IMR-90 (cell line): ENCODE measurements at regions not wholly inside any gene's neighbourhood (a gene's known extent, or its start where the extent isn't known, plus 50 kb on each side); places are given as distances from the start of the nearest gene placed in this dataset.

Source experiments
- ATAC-seq: fragments of 200-7000 bp; cut with Tn5 transposase; 2 replicates; pipeline ENCODE4 v1.9.1; 2020; ENCODE audit warnings: low read depth, mild to moderate bottlenecking, moderate library complexity
- BruUV-seq: library from RNA; stranded (reverse); fragments of 400-500 nt; replicated peaks from 2 replicates; lab custom pipeline; 2021; lab: Mats Ljungman, UMichigan
- CTCF ChIA-PET: fragments of 300-600 bp; formaldehyde crosslinking; extraction: SDS; loops from one replicate; lab custom pipeline; 2021; ENCODE audit warnings: antibody characterized with exemption; lab: Yijun Ruan, JAX
- POLR2A ChIA-PET: fragments of 300-600 bp; sonication (Branson Sonifier 250); formaldehyde crosslinking; loops from one replicate; lab custom pipeline; 2022; ENCODE audit warnings: antibody characterized with exemption; ENCODE audit not compliant: unreplicated experiment; lab: Charles Lee
- DNase-seq: peaks from one replicate; pipeline ENCODE4 v3.0.0; 2013
- H2AFZ ChIP-seq: replicated peaks from 2 replicates; pipeline ENCODE3; 2013; ENCODE audit warnings: low read length, mild to moderate bottlenecking; ENCODE audit not compliant: poor library complexity
- H2AK5ac ChIP-seq: 2 replicates; pipeline ENCODE4 v1.6.1; 2013; ENCODE audit warnings: low read depth, low read length, inconsistent platforms
- H2AK9ac ChIP-seq: replicated peaks from 2 replicates; pipeline ENCODE3; 2013; ENCODE audit warnings: mild to moderate bottlenecking, low read depth, low read length, moderate library complexity; ENCODE audit not compliant: poor library complexity
- H2BK120ac ChIP-seq: 2 replicates; pipeline ENCODE4 v1.6.1; 2013; ENCODE audit warnings: low read depth, low read length, inconsistent platforms
- H2BK15ac ChIP-seq: 3 replicates; pipeline ENCODE4 v1.6.1; 2013; ENCODE audit warnings: low read depth, low read length, inconsistent platforms
- H2BK20ac ChIP-seq: 2 replicates; pipeline ENCODE4 v1.6.1; 2013; ENCODE audit warnings: low read depth, mild to moderate bottlenecking, inconsistent platforms, low read length, moderate library complexity
- H2BK5ac ChIP-seq: 2 replicates; pipeline ENCODE4 v1.6.1; 2013; ENCODE audit warnings: mild to moderate bottlenecking, low read depth, low read length, inconsistent platforms; ENCODE audit not compliant: poor library complexity, severe bottlenecking
- H3K14ac ChIP-seq: replicated peaks from 2 replicates; pipeline ENCODE4 v1.6.1; 2013; ENCODE audit warnings: low read depth, low read length, inconsistent platforms
- H3K18ac ChIP-seq: 2 replicates; pipeline ENCODE4 v1.6.1; 2013; ENCODE audit warnings: low read depth, low read length, control low read depth
- H3K23ac ChIP-seq: 2 replicates; pipeline ENCODE4 v1.6.1; 2013; ENCODE audit warnings: low read depth, low read length, inconsistent platforms
- H3K27ac ChIP-seq: 2 replicates; pipeline ENCODE4 v1.5.1; 2013; ENCODE audit warnings: mild to moderate bottlenecking, control low read depth, low read length; ENCODE audit not compliant: insufficient read depth
- H3K27me3 ChIP-seq: 2 replicates; pipeline ENCODE4 v1.6.1; 2013; ENCODE audit warnings: low read length; ENCODE audit not compliant: control insufficient read depth, insufficient read depth
- H3K36me3 ChIP-seq: 2 replicates; pipeline ENCODE4 v1.6.1; 2013; ENCODE audit warnings: low read length, mixed read lengths; ENCODE audit not compliant: control insufficient read depth, insufficient read depth
- H3K4ac ChIP-seq: 2 replicates; pipeline ENCODE4 v1.6.1; 2013; ENCODE audit warnings: low read depth, low read length, inconsistent platforms
- H3K4me1 ChIP-seq: 2 replicates; pipeline ENCODE4 v1.6.1; 2013; ENCODE audit warnings: low read length, mixed read lengths; ENCODE audit not compliant: control insufficient read depth, insufficient read depth
- H3K4me2 ChIP-seq: 2 replicates; pipeline ENCODE4 v1.6.1; 2013; ENCODE audit warnings: low read depth, mild to moderate bottlenecking, control low read depth, low read length, moderate library complexity
- H3K4me3 ChIP-seq: 2 replicates; pipeline ENCODE4 v1.5.1; 2013; ENCODE audit warnings: low read depth, mild to moderate bottlenecking, control low read depth, low read length, moderate library complexity; ENCODE audit not compliant: insufficient read depth
- H3K56ac ChIP-seq: 2 replicates; pipeline ENCODE4 v1.6.1; 2013; ENCODE audit warnings: low read length, inconsistent platforms; ENCODE audit not compliant: insufficient read depth; ENCODE audit errors: extremely low read depth
- H3K79me1 ChIP-seq, 2 experiments: 2 replicates each; pipeline ENCODE4 v1.6.1; 2013; ENCODE audit warnings: low read length in 2 of 2, inconsistent platforms in 1 of 2, low read depth in 1 of 2
- H3K9ac ChIP-seq: 2 replicates; pipeline ENCODE4 v1.6.1; 2013; ENCODE audit warnings: low read depth, low read length, control low read depth
- H3K9me1 ChIP-seq: 2 replicates; pipeline ENCODE4 v1.6.1; 2013; ENCODE audit warnings: low read length, inconsistent platforms; ENCODE audit not compliant: insufficient read depth
- H3K9me3 ChIP-seq: 2 replicates; pipeline ENCODE4 v1.6.1; 2013; ENCODE audit warnings: low read length; ENCODE audit not compliant: control insufficient read depth, insufficient read depth
- H4K20me1 ChIP-seq: 2 replicates; pipeline ENCODE4 v1.6.1; 2013; ENCODE audit warnings: low read length, inconsistent platforms; ENCODE audit not compliant: insufficient read depth
- H4K5ac ChIP-seq: 2 replicates; pipeline ENCODE4 v1.6.1; 2013; ENCODE audit warnings: mild to moderate bottlenecking, low read depth, low read length, control low read depth
- H4K8ac ChIP-seq, 2 experiments: 2 replicates each; pipeline ENCODE4 v1.6.1; 2013; ENCODE audit warnings: low read depth in 2 of 2, low read length in 2 of 2, control low read depth in 1 of 2, inconsistent platforms in 1 of 2
- H4K91ac ChIP-seq: 2 replicates; pipeline ENCODE4 v1.6.1; 2013; ENCODE audit warnings: low read depth, low read length, inconsistent platforms; ENCODE audit not compliant: insufficient read depth
- ELK1 ChIP-seq: fragments of 150-350 bp; IDR thresholded peaks from 2 replicates; pipeline ENCODE4 v1.6.1; 2016; ENCODE audit warnings: low read depth, mild to moderate bottlenecking, low read length, moderate library complexity, borderline replicate concordance
- FOS ChIP-seq: fragments of 150-350 bp; IDR thresholded peaks from 2 replicates; pipeline ENCODE4 v1.6.1; 2016; ENCODE audit warnings: low read depth, low read length
- WGBS, 2 experiments: methylation state at CpG; one replicate each; pipeline versions ENCODE4 v1.1.5 to v1.1.7; 2013; ENCODE audit warnings: missing lambda C conversion rate in 2 of 2; ENCODE audit not compliant: insufficient read length in 1 of 2; ENCODE audit errors: extremely low coverage in 2 of 2; 5-methylcytosine and 5-hydroxymethylcytosine counted together
- dilution Hi-C: fragments of 300-500 bp; cut with HindIII; formaldehyde crosslinking; loops from one replicate; pipeline ENCODE4 v1.14.3; 2018; ENCODE audit warnings: low sequenced_read_pairs; ENCODE audit not compliant: unreplicated experiment
- in situ Hi-C: fragments of 300-500 bp; cut with MboI; formaldehyde crosslinking; loops from 3 replicates; pipeline ENCODE4 v1.14.3; 2019; ENCODE audit warnings: low sequenced_read_pairs, inconsistent platforms, mixed read lengths
- intact Hi-C: fragments of 100-400 bp; cut with micrococcal nuclease; formaldehyde crosslinking; loops from 2 replicates; pipeline ENCODE4 v1.10.0; 2022

- H4K5ac ChIP-seq = no peak overlapping the region
- no peak overlapping the region for H2BK20ac ChIP-seq
- no peak for TF ChIP-seq ELK1
- no peak for TF ChIP-seq FOS
- no peak overlapping the region for H3K4me2 ChIP-seq
- CTCF ChIA-PET = no interaction called here
- H3K9ac ChIP-seq = no peak overlapping the region
- H3K4ac ChIP-seq = no peak overlapping the region
- H2BK5ac ChIP-seq = no peak overlapping the region
- POLR2A ChIA-PET = no interaction called here
- no peak overlapping the region for H2AK9ac ChIP-seq
- dilution Hi-C loops (no loop called here), in situ Hi-C loops (no loop called here), intact Hi-C loops (no loop called here)
- WGBS, 2 experiments = no CpG with 5 or more reads among the region's 3 CpGs
- H4K8ac ChIP-seq = no peak overlapping the region
- no peak overlapping the region for H3K56ac ChIP-seq
- H3K27me3 ChIP-seq = no peaks in the 10 kb centered on the region
- no peaks in the 10 kb centered on the region for H4K20me1 ChIP-seq
- H2BK120ac ChIP-seq = no peak overlapping the region
- H2AK5ac ChIP-seq = no peak overlapping the region
- BruUV-seq = no TSS peak
- H3K4me1 ChIP-seq = no peaks in the 10 kb centered on the region
- H3K9me1 ChIP-seq = no peaks in the 10 kb centered on the region
- no peak overlapping the region for H3K18ac ChIP-seq
- H3K4me3 ChIP-seq = no peak overlapping the region
- H2AFZ ChIP-seq = no peak overlapping the region
- DNase-seq = no peak
- H3K23ac ChIP-seq = no peak overlapping the region
- ATAC-seq = no peak
- H3K9me3 ChIP-seq = 0 out of 2 replicates have a peak, but pooled peaks cover 2% of the 10 kb centered on the region
- no peak overlapping the region for H3K14ac ChIP-seq
- no peak overlapping the region for H3K27ac ChIP-seq
- H3K36me3 ChIP-seq = no peaks in the 10 kb centered on the region
- H2BK15ac ChIP-seq = no peak overlapping the region
- no peaks in the 10 kb centered on the region for H3K79me1 ChIP-seq
- no peak overlapping the region for H4K91ac ChIP-seq
These were observed 850.5 kb upstream of the SEMA6A start for GRCh38 chr5:117425163-117425562.
